ENCODE measurements at regions not wholly inside any gene's neighbourhood (a gene's known extent, or its start where the extent isn't known, plus 50 kb on each side); places are given as distances from the start of the nearest gene placed in this dataset.

DNA sequence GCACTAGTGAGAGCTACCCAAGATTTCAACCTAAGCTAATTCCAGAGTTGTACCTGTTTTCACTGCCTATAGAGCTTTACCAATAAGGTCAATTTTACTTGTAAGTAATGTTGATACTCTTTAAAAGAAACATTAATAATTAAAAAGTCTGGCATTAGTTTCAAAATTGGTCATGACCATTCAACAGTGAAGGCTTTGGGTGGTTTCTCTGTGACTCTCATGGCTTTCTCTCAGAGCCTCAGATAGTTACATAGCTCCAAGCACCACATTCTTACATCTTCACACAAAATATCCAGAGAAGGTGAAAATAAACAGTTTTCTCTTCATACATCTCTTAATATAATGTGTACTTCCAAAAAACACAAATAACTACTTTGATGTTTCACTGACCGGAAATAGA lies 61.5 kb upstream of the TCF12 start:
- no peaks in the 10 kb centered on the region for H3K79me1 ChIP-seq (ENCODE audit: insufficient read depth, low read depth, low read length, poor library complexity, severe bottlenecking)
- no peak overlapping the region for H3K27ac ChIP-seq (ENCODE audit: insufficient read length, low read depth, low read length)
- no peak overlapping the region for H3K18ac ChIP-seq (ENCODE audit: insufficient read length, low read depth, low read length)
- Mint-ChIP-seq H3K27me3 (ENCODE audit: low read depth) (no peaks in the 10 kb centered on the region), H3K9me3 (no peaks in the 10 kb centered on the region), H3K4me1 (no peaks in the 10 kb centered on the region), H3K27ac (no peak overlapping the region), H3K36me3 (ENCODE audit: insufficient read depth in 1 of 3, low read depth in 3 of 3) (no peaks in the 10 kb centered on the region), H3K4me3 (no peak overlapping the region)
- no peak overlapping the region for H2AFZ ChIP-seq (ENCODE audit: low read length)
- H2BK5ac ChIP-seq (ENCODE audit: insufficient read length, low read length) = no peak overlapping the region
- no peak overlapping the region for H3T11ph ChIP-seq (ENCODE audit: low read length)
- no peaks in the 10 kb centered on the region for H3K79me2 ChIP-seq (ENCODE audit: insufficient read depth, low read length)
- WGBS (ENCODE audit: extremely low coverage, insufficient read length, low lambda C conversion rate) = no CpG with 5 or more reads among the region's 1 CpG
- H2BK15ac ChIP-seq (ENCODE audit: low read depth, low read length) = no peak overlapping the region
- H3K4me2 ChIP-seq (ENCODE audit: insufficient read depth, insufficient read length, low read length) = no peak overlapping the region
- no peak overlapping the region for H2BK12ac ChIP-seq (ENCODE audit: insufficient read length, low read depth, low read length)
- H3K27me3 ChIP-seq (ENCODE audit: insufficient read depth, low read length) = no peaks in the 10 kb centered on the region
- H4K20me1 ChIP-seq (ENCODE audit: control insufficient read depth, insufficient read depth, insufficient read length) = no peaks in the 10 kb centered on the region
- no peaks in the 10 kb centered on the region for H3K9me3 ChIP-seq (ENCODE audit: control insufficient read depth, low read depth, low read length)
- no peak overlapping the region for H2BK120ac ChIP-seq (ENCODE audit: low read depth, low read length, poor library complexity, severe bottlenecking)
- H3K4me1 ChIP-seq (ENCODE audit: insufficient read depth, low read length) = no peaks in the 10 kb centered on the region
- TF ChIP-seq, protein P1, sequence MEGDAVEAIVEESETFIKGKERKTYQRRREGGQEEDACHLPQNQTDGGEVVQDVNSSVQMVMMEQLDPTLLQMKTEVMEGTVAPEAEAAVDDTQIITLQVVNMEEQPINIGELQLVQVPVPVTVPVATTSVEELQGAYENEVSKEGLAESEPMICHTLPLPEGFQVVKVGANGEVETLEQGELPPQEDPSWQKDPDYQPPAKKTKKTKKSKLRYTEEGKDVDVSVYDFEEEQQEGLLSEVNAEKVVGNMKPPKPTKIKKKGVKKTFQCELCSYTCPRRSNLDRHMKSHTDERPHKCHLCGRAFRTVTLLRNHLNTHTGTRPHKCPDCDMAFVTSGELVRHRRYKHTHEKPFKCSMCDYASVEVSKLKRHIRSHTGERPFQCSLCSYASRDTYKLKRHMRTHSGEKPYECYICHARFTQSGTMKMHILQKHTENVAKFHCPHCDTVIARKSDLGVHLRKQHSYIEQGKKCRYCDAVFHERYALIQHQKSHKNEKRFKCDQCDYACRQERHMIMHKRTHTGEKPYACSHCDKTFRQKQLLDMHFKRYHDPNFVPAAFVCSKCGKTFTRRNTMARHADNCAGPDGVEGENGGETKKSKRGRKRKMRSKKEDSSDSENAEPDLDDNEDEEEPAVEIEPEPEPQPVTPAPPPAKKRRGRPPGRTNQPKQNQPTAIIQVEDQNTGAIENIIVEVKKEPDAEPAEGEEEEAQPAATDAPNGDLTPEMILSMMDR (conservative IDR thresholded peaks at IDR 0.05) = no peak
- H4K8ac ChIP-seq (replicated peaks; ENCODE audit: insufficient read length, low read depth, low read length) = no peak overlapping the region
- no peak for DNase-seq
- no peak overlapping the region for H2BK20ac ChIP-seq (ENCODE audit: low read depth, low read length, poor library complexity, severe bottlenecking)
- no peak overlapping the region for H3K14ac ChIP-seq (ENCODE audit: insufficient read depth, low read length)
- no peak overlapping the region for H2AK5ac ChIP-seq (ENCODE audit: insufficient read length, low read length)
- H3K9ac ChIP-seq (ENCODE audit: extremely low read depth, insufficient read length, low read length) = no peak overlapping the region
- no peak overlapping the region for H4K5ac ChIP-seq (ENCODE audit: insufficient read length, low read depth, low read length)
- H3K56ac ChIP-seq (ENCODE audit: insufficient read length, low read depth, low read length) = no peak overlapping the region
- no peak overlapping the region for H3K4ac ChIP-seq (ENCODE audit: low read depth, low read length)
- H3K23ac ChIP-seq (ENCODE audit: insufficient read length, low read depth, low read length) = no peak overlapping the region
- H3K23me2 ChIP-seq (ENCODE audit: insufficient read length, low read depth, low read length, poor library complexity, severe bottlenecking) = no peaks in the 10 kb centered on the region
- H4K91ac ChIP-seq (ENCODE audit: insufficient read length, low read depth, low read length) = no peak overlapping the region
